ENCODE measurements at regions not wholly inside any gene's neighbourhood (a gene's known extent, or its start where the extent isn't known, plus 50 kb on each side); places are given as distances from the start of the nearest gene placed in this dataset.

GRCh38 chr5:32933692-32934091, 222.6 kb downstream of the NPR3 start:
- TF ChIP-seq, protein P1, sequence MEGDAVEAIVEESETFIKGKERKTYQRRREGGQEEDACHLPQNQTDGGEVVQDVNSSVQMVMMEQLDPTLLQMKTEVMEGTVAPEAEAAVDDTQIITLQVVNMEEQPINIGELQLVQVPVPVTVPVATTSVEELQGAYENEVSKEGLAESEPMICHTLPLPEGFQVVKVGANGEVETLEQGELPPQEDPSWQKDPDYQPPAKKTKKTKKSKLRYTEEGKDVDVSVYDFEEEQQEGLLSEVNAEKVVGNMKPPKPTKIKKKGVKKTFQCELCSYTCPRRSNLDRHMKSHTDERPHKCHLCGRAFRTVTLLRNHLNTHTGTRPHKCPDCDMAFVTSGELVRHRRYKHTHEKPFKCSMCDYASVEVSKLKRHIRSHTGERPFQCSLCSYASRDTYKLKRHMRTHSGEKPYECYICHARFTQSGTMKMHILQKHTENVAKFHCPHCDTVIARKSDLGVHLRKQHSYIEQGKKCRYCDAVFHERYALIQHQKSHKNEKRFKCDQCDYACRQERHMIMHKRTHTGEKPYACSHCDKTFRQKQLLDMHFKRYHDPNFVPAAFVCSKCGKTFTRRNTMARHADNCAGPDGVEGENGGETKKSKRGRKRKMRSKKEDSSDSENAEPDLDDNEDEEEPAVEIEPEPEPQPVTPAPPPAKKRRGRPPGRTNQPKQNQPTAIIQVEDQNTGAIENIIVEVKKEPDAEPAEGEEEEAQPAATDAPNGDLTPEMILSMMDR (IDR thresholded peaks at IDR 0.05; ENCODE audit: insufficient read depth, low read depth, low read length): no peak
- TF ChIP-seq EZH2 (IDR thresholded peaks at IDR 0.05; ENCODE audit: insufficient read depth, low read length): no peak
